GM18502 (cell line): ENCODE measurements at regions not wholly inside any gene's neighbourhood (a gene's known extent, or its start where the extent isn't known, plus 50 kb on each side); places are given as distances from the start of the nearest gene placed in this dataset.

Source experiments
- ATAC-seq: cut with Tn5 transposase; IDR thresholded peaks from one replicate; pipeline ENCODE4 v1.9.1; 2021; ENCODE audit warnings: mild to moderate bottlenecking; ENCODE audit not compliant: unreplicated experiment, poor library complexity

GRCh38 chr17:34176440-34176839 is 78.6 kb upstream of the CCL2 start:
- ATAC-seq, result no peak

- no peak for ATAC-seq
Observed at GRCh38 chr17:34177642-34178041, 77.4 kb upstream of the CCL2 start.

- no peak for ATAC-seq
Observed at GRCh38 chr17:34178092-34178491, 77.0 kb upstream of the CCL2 start.

GRCh38 chr17:34182036-34182803 is 72.9 kb upstream of the CCL2 start:
- ATAC-seq, result no peak

- ATAC-seq, result no peak
Observed at GRCh38 chr17:34195987-34196386, 59.1 kb upstream of the CCL2 start.

GRCh38 chr17:34198519-34198918 is 56.6 kb upstream of the CCL2 start:
- no peak for ATAC-seq

GRCh38 chr17:34199454-34199853 is 55.6 kb upstream of the CCL2 start:
- no peak for ATAC-seq

GRCh38 chr17:34199932-34200534 is 55.1 kb upstream of the CCL2 start:
- ATAC-seq, result no peak

GRCh38 chr17:34201225-34201624 is 53.9 kb upstream of the CCL2 start:
- ATAC-seq, result no peak

GRCh38 chr17:34201767-34202166 is 53.3 kb upstream of the CCL2 start:
- no peak for ATAC-seq

GRCh38 chr17:34203018-34203638 is 52.0 kb upstream of the CCL2 start:
- no peak for ATAC-seq

GRCh38 chr17:34204402-34204801 is 50.7 kb upstream of the CCL2 start:
- no peak for ATAC-seq
